Neural cell (in vitro differentiated cells): ENCODE measurements at regions not wholly inside any gene's neighbourhood (a gene's known extent, or its start where the extent isn't known, plus 50 kb on each side); places are given as distances from the start of the nearest gene placed in this dataset.

Experiments used
- MXI1 ChIP-seq: fragments of 450-650 bp; conservative IDR thresholded peaks from 2 replicates; pipeline ENCODE4 v1.6.1; 2014; ENCODE audit warnings: antibody characterized with exemption, mild to moderate bottlenecking; ENCODE audit not compliant: poor library complexity, severe bottlenecking
- RAD21 ChIP-seq: fragments of 450-650 bp; conservative IDR thresholded peaks from 2 replicates; pipeline ENCODE4 v1.6.1; 2014; ENCODE audit warnings: antibody characterized with exemption, mild to moderate bottlenecking, moderate library complexity
- TF ChIP-seq, protein P1 (sequence below): fragments of 450-650 bp; IDR thresholded peaks from 2 replicates; pipeline ENCODE4 v1.5.1; 2014; ENCODE audit warnings: antibody characterized with exemption, mild to moderate bottlenecking, moderate library complexity; ENCODE audit not compliant: poor library complexity, severe bottlenecking

DNA sequence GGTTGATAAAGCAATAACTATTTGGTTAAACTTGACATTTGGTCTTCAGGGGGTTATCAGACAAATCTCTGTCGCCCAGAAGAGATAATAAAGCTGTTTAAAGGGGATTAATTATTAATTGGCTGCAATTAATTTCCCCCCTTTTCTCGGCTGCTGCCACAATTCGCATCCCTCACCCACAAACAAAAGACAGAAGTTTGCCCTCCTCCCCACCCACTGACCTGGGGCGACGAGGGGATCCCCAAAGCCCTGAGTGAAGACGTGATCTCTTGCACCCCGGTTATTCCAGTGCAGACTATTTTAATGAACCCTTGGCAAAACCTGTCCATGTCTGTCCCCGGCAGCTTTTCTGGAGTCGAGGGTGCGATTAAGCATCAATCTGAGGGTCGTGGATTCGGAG, 55.7 kb upstream of the TMEM33 start:
- TF ChIP-seq MXI1 (no peak), RAD21 (no peak)
- TF ChIP-seq, protein P1, sequence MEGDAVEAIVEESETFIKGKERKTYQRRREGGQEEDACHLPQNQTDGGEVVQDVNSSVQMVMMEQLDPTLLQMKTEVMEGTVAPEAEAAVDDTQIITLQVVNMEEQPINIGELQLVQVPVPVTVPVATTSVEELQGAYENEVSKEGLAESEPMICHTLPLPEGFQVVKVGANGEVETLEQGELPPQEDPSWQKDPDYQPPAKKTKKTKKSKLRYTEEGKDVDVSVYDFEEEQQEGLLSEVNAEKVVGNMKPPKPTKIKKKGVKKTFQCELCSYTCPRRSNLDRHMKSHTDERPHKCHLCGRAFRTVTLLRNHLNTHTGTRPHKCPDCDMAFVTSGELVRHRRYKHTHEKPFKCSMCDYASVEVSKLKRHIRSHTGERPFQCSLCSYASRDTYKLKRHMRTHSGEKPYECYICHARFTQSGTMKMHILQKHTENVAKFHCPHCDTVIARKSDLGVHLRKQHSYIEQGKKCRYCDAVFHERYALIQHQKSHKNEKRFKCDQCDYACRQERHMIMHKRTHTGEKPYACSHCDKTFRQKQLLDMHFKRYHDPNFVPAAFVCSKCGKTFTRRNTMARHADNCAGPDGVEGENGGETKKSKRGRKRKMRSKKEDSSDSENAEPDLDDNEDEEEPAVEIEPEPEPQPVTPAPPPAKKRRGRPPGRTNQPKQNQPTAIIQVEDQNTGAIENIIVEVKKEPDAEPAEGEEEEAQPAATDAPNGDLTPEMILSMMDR = no peak
